HEK293T (cell line): ENCODE measurements at regions not wholly inside any gene's neighbourhood (a gene's known extent, or its start where the extent isn't known, plus 50 kb on each side); places are given as distances from the start of the nearest gene placed in this dataset.

Experiments used
- NFRKB ChIP-seq: fragments of 450-650 bp; IDR thresholded peaks from 2 replicates; pipeline ENCODE4 v1.6.1; 2016; ENCODE audit warnings: mild to moderate bottlenecking, moderate library complexity
- ZNF384 ChIP-seq: fragments of 450-650 bp; IDR thresholded peaks from 2 replicates; pipeline ENCODE4 v1.6.1; 2016

- TF ChIP-seq NFRKB (no peak), ZNF384 (no peak)
Measured at GRCh38 chr2:40564184-40564583, 112.3 kb upstream of the SLC8A1 start.
